Progenitor cell of endocrine pancreas (in vitro differentiated cells): ENCODE measurements at regions not wholly inside any gene's neighbourhood (a gene's known extent, or its start where the extent isn't known, plus 50 kb on each side); places are given as distances from the start of the nearest gene placed in this dataset.

Experiments
- DNase-seq: peaks from one replicate; pipeline ENCODE4 v3.0.0; 2021; ENCODE audit warnings: low spot score; ENCODE audit not compliant: unreplicated experiment
- H3K27ac Mint-ChIP-seq: 2 replicates; pipeline ENCODE4 v1.8.0; 2021; ENCODE audit warnings: mild to moderate bottlenecking, moderate library complexity, mixed read lengths
- H3K27me3 Mint-ChIP-seq: 2 replicates; pipeline ENCODE4 v1.8.0; 2021; ENCODE audit warnings: mixed read lengths
- H3K36me3 Mint-ChIP-seq: 2 replicates; pipeline ENCODE4 v1.8.0; 2022; ENCODE audit warnings: mixed read lengths; ENCODE audit not compliant: insufficient read depth
- H3K4me1 Mint-ChIP-seq: 2 replicates; pipeline ENCODE4 v1.8.0; 2021; ENCODE audit warnings: low read depth, mixed read lengths
- H3K4me3 Mint-ChIP-seq: 2 replicates; pipeline ENCODE4 v1.8.0; 2021; ENCODE audit warnings: low read depth, mild to moderate bottlenecking, moderate library complexity, mixed read lengths
- H3K9me3 Mint-ChIP-seq: 2 replicates; pipeline ENCODE4 v1.8.0; 2021; ENCODE audit warnings: low read depth, mixed read lengths
- CTCF ChIP-seq: fragments of 200-600 bp; sonication (generic); IDR thresholded peaks from one replicate; pipeline ENCODE4 v1.5.0; 2021; ENCODE audit warnings: antibody characterized with exemption, mild to moderate bottlenecking; ENCODE audit not compliant: unreplicated experiment

DNA sequence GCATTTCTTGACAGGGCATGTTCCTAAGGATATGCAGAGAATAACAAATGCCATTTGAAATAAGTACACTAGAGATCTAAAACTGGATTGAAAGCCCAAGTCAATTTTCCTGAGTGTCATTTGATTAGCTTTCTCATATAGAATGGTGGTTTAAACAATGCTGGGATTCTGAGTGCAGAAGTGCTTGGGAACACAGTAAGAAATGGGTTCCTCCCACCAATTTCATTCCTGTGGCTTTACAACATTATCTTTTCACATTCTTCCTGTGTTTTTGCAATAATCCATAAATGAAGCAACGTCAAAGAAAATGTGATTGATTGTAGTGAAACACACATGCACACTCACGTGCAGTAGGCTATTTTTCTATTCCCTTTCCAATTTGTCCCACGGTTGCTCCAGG is 1858.4 kb upstream of the PIK3C3 start:
- Mint-ChIP-seq H3K9me3 (no peaks in the 10 kb centered on the region), H3K27ac (no peak overlapping the region), H3K4me1 (no peaks in the 10 kb centered on the region), H3K27me3 (peaks cover 7% of the 10 kb centered on the region), H3K36me3 (no peaks in the 10 kb centered on the region), H3K4me3 (no peak overlapping the region)
- TF ChIP-seq CTCF, result no peak
- no peak for DNase-seq

- no peak for DNase-seq
- H3K27me3 Mint-ChIP-seq, result peaks cover 7% of the 10 kb centered on the region
- TF ChIP-seq CTCF, result no peak
- no peaks in the 10 kb centered on the region for H3K4me1 Mint-ChIP-seq
- H3K36me3 Mint-ChIP-seq, result no peaks in the 10 kb centered on the region
- H3K27ac Mint-ChIP-seq, result no peak overlapping the region
- H3K4me3 Mint-ChIP-seq, result no peak overlapping the region
- no peaks in the 10 kb centered on the region for H3K9me3 Mint-ChIP-seq
Observed at GRCh38 chr18:40094441-40094840, 1860.6 kb upstream of the PIK3C3 start.

DNA sequence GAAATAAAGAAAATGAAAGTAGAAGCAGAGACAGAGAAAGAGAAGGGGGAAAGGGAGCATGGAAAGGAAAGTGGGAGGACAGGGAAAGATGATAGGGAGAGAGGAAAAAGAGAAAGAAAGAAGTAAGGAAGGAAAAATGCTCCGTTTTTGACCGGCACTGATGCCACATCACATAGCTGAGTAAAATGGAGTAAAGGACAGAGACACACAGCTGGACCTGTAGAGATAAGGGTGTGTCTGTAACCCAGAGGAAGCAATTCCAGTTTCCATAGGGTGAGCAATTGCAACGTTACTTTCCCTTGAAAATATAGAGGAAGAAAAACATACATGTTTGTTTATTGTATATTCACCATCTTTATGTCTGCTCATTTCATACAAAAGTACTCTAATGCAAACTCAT is 1866.9 kb upstream of the PIK3C3 start:
- Mint-ChIP-seq H3K27me3 (no peaks in the 10 kb centered on the region), H3K27ac (no peak overlapping the region), H3K4me1 (no peaks in the 10 kb centered on the region), H3K36me3 (no peaks in the 10 kb centered on the region), H3K9me3 (no peaks in the 10 kb centered on the region), H3K4me3 (no peak overlapping the region)
- no peak for DNase-seq
- TF ChIP-seq CTCF, result no peak

DNA sequence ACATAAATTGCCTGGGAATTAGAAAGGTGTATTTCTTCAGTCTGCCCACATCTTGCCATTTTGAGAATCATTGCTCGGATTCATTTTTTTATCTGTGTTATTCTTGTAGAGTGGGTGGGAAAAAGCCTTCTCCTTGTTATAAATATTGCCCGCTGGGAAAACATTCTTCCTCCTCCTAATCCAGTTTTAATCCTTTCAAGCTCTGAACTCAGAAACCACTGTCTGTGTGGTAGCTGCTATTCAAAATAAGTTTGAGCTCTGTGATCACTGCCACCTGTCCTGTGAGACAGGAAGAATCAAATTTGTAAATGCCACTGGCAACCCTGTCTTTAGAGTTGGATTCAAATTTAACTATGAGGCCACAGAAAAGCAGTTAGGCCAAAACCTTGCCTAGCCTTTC is 1875.2 kb upstream of the PIK3C3 start:
- Mint-ChIP-seq H3K4me1 (no peaks in the 10 kb centered on the region), H3K9me3 (no peaks in the 10 kb centered on the region), H3K27me3 (no peaks in the 10 kb centered on the region), H3K4me3 (no peak overlapping the region), H3K36me3 (no peaks in the 10 kb centered on the region), H3K27ac (no peak overlapping the region)
- no peak for DNase-seq
- TF ChIP-seq CTCF, result no peak

- no peak for DNase-seq
- no peak overlapping the region for H3K4me3 Mint-ChIP-seq
- no peak overlapping the region for H3K27ac Mint-ChIP-seq
- no peaks in the 10 kb centered on the region for H3K9me3 Mint-ChIP-seq
- no peaks in the 10 kb centered on the region for H3K4me1 Mint-ChIP-seq
- H3K36me3 Mint-ChIP-seq, result no peaks in the 10 kb centered on the region
- no peaks in the 10 kb centered on the region for H3K27me3 Mint-ChIP-seq
- no peak for TF ChIP-seq CTCF
Observed at GRCh38 chr18:40075616-40076015, 1879.4 kb upstream of the PIK3C3 start.
